Right lobe of liver (tissue), 6 donors: ENCODE measurements at regions not wholly inside any gene's neighbourhood (a gene's known extent, or its start where the extent isn't known, plus 50 kb on each side); places are given as distances from the start of the nearest gene placed in this dataset.

Experiments
- ATAC-seq, 4 donors: fragments of 200-7000 bp; cut with Tn5 transposase; one replicate each; pipeline ENCODE4 v1.9.1; 2020; ENCODE audit warnings: mild to moderate bottlenecking in 4 of 4, moderate library complexity in 4 of 4
- DNase-seq, 3 donors: peaks; one replicate each; pipeline ENCODE4 v3.0.0-alpha.2; 2020
- H3K27ac ChIP-seq, 3 donors: fragments of 200-600 bp; one replicate each; pipeline ENCODE4 v1.8.0; 2022
- H3K27me3 ChIP-seq, 2 donors: fragments of 200-600 bp; one replicate each; pipeline ENCODE4 v1.8.0; 2022
- H3K36me3 ChIP-seq, 4 donors: fragments of 200-600 bp; sonication (generic) in 1 of 4; one replicate each; pipeline versions ENCODE4 v1.5.1 to v1.8.0; 2017 to 2022; ENCODE audit warnings: control low read depth in 1 of 4
- H3K4me1 ChIP-seq, 4 donors: fragments of 200-600 bp; sonication (generic) in 1 of 4; one replicate each; pipeline versions ENCODE4 v1.5.1 to v1.8.0; 2017 to 2022; ENCODE audit warnings: control low read depth in 1 of 4
- H3K4me3 ChIP-seq, 3 donors: fragments of 200-600 bp; one replicate each; pipeline ENCODE4 v1.8.0; 2022
- H3K9me3 ChIP-seq, 4 donors: fragments of 200-600 bp; sonication (generic) in 1 of 4; one replicate each; pipeline versions ENCODE4 v1.5.1 to v1.8.0; 2017 to 2022; ENCODE audit warnings: control low read depth in 1 of 4
- CTCF ChIP-seq, 4 donors: fragments of 200-600 bp in 3 of 4; fragments of 450-650 bp in 1 of 4; IDR thresholded peaks; one replicate each; pipeline versions ENCODE4 v1.5.1 to v1.8.0; 2016 to 2022; ENCODE audit warnings: antibody characterized with exemption in 4 of 4, mild to moderate bottlenecking in 2 of 4
- POLR2A ChIP-seq: fragments of 450-650 bp; IDR thresholded peaks from one replicate; pipeline ENCODE4 v1.6.1; 2017; ENCODE audit warnings: antibody characterized with exemption, mild to moderate bottlenecking
- WGBS: methylation state at CpG from one replicate; pipeline ENCODE4 v1.1.6; 2018; ENCODE audit warnings: low coverage, low lambda C conversion rate; ENCODE audit not compliant: insufficient coverage; ENCODE audit errors: missing lambda C conversion rate; 5-methylcytosine and 5-hydroxymethylcytosine counted together
- intact Hi-C, 2 donors: fragments of 100-400 bp; cut with DNase I; formaldehyde crosslinking; loops; one replicate each; pipeline versions ENCODE4 v1.11.2 to v1.14.1; 2022
- donor health status: DM: no; HTN: yes; CAD: no.
- donor health status: DM: no; HTN: no; CAD: no.
- donor health status: DM: no; HTN: no; CAD: no.
- donor health status: DM: no; HTN: yes; CAD: no.
- donor health status: DM: no; HTN: yes; CAD: no.

- Histone ChIP-seq H3K36me3 (no peaks in the 10 kb centered on the region), H3K27me3 (no peaks in the 10 kb centered on the region), H3K4me3 (no peak overlapping the region), H3K4me1 (no peaks in the 10 kb centered on the region), H3K9me3 (no peaks in the 10 kb centered on the region), H3K27ac (no peak overlapping the region)
- intact Hi-C loops = no loop called here
- DNase-seq (no peak), ATAC-seq (no peak)
- TF ChIP-seq POLR2A = no peak
- TF ChIP-seq CTCF (IDR thresholded peaks at IDR 0.05) = no peak
- 41% methylated on average over 6 of the region's 8 CpGs for WGBS
These were observed 245.9 kb downstream of the TFCP2L1 start for GRCh38 chr2:121038891-121039616.

GRCh38 chr2:121039679-121040078, 245.3 kb downstream of the TFCP2L1 start:
- H3K27ac ChIP-seq = no peak overlapping the region
- H3K27me3 ChIP-seq = no peaks in the 10 kb centered on the region
- H3K4me3 ChIP-seq = no peak overlapping the region
- no peaks in the 10 kb centered on the region for H3K9me3 ChIP-seq
- no peaks in the 10 kb centered on the region for H3K4me1 ChIP-seq
- TF ChIP-seq CTCF (IDR thresholded peaks at IDR 0.05) (no peak), POLR2A (no peak)
- intact Hi-C loops = no loop called here
- no peak for DNase-seq
- no peaks in the 10 kb centered on the region for H3K36me3 ChIP-seq
- 56% methylated on average over 2 of the region's 3 CpGs for WGBS
- no peak for ATAC-seq

- Histone ChIP-seq H3K9me3 (no peaks in the 10 kb centered on the region), H3K4me3 (no peak overlapping the region), H3K36me3 (no peaks in the 10 kb centered on the region), H3K27ac (no peak overlapping the region), H3K4me1 (no peaks in the 10 kb centered on the region), H3K27me3 (no peaks in the 10 kb centered on the region)
- ATAC-seq (no peak), DNase-seq (no peak)
- WGBS = 43% methylated on average over 1 of the region's 1 CpG
- intact Hi-C loops = no loop called here
- no peak for TF ChIP-seq POLR2A
These were observed 243.5 kb downstream of the TFCP2L1 start for GRCh38 chr2:121041516-121041915.

GRCh38 chr2:121043061-121043826, 241.8 kb downstream of the TFCP2L1 start:
- WGBS = 85% methylated on average over 6 of the region's 8 CpGs
- no peak overlapping the region for H3K4me3 ChIP-seq
- no peak for ATAC-seq
- intact Hi-C loops = no loop called here
- no peaks in the 10 kb centered on the region for H3K4me1 ChIP-seq
- DNase-seq = no peak
- TF ChIP-seq POLR2A (no peak), CTCF (IDR thresholded peaks at IDR 0.05) (no peak)
- H3K9me3 ChIP-seq = no peaks in the 10 kb centered on the region
- no peaks in the 10 kb centered on the region for H3K27me3 ChIP-seq
- H3K27ac ChIP-seq = no peak overlapping the region
- H3K36me3 ChIP-seq = no peaks in the 10 kb centered on the region

GRCh38 chr2:121043827-121044222, 241.2 kb downstream of the TFCP2L1 start:
- Histone ChIP-seq H3K4me1 (no peaks in the 10 kb centered on the region), H3K4me3 (no peak overlapping the region), H3K9me3 (no peaks in the 10 kb centered on the region), H3K27me3 (no peaks in the 10 kb centered on the region), H3K36me3 (no peaks in the 10 kb centered on the region), H3K27ac (no peak overlapping the region)
- no peak for TF ChIP-seq POLR2A
- TF ChIP-seq CTCF (IDR thresholded peaks at IDR 0.05) = no peak
- intact Hi-C loops = no loop called here
- DNase-seq = no peak
- no peak for ATAC-seq
- WGBS = 74% methylated on average over 3 of the region's 3 CpGs
